HG03442 (cell line): ENCODE measurements at regions not wholly inside any gene's neighbourhood (a gene's known extent, or its start where the extent isn't known, plus 50 kb on each side); places are given as distances from the start of the nearest gene placed in this dataset.

Experiments
- ATAC-seq: cut with Tn5 transposase; IDR thresholded peaks from one replicate; pipeline ENCODE4 v1.9.1; 2021; ENCODE audit warnings: mild to moderate bottlenecking, moderate library complexity; ENCODE audit not compliant: unreplicated experiment

DNA sequence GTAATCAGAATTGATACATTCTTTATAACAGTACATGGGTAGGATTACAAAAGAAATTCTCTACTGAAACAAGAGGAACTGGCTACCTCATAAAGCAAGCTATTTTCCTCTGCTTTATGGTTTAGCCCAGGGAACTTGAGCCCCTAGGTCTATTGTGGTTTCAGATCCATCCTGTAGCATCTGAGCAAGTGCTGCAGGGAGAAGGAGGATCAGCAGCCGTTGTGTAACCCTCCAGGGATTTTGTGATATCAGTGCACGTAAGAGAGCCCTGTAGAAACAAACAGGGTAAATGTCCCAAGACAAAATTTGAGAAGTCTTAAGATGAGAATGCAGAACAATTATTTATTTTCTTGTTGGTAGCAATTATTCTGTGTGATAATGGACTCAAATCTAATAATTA lies 165.2 kb upstream of the DEFB112 start:
- ATAC-seq: no peak

DNA sequence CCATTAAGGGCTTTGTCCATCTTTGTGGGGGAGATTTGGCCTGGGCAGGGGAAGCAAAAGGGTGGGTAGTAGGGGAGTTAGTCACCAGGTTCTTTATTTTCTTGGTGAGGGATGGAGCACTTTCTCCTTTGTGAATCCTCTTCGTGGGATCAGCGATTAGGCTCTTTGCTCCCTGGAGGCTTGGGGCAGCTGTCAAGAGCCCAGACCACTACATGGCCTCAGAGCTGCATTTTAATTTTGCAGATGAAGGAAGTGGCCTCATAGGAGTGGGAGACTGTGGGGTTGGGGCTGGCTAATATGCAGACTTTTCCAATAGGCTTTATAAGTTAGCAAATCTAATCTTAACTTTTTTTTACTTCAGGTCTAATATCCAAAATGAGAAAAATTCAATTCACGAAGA lies 168.1 kb upstream of the DEFB112 start:
- ATAC-seq: no peak

DNA sequence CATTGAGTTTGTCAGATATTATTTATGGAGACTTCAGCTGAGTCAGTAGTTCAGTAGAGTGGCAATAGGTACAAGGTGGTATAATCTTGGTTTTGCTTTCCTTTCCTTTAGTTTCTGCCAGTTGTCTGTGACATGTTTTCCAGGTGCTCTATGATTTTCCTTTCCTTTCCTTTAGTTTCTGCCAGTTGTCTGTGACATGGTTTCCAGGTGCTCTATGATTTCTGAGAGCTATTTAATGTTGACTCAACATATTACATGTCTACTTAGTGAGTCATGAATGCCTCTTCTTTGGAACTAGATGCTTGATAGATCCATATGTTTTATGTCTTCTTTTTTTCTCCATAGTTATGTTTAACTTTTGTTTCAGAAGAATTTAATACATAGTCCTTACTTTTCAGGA lies 186.4 kb upstream of the DEFB112 start:
- ATAC-seq: no peak

DNA sequence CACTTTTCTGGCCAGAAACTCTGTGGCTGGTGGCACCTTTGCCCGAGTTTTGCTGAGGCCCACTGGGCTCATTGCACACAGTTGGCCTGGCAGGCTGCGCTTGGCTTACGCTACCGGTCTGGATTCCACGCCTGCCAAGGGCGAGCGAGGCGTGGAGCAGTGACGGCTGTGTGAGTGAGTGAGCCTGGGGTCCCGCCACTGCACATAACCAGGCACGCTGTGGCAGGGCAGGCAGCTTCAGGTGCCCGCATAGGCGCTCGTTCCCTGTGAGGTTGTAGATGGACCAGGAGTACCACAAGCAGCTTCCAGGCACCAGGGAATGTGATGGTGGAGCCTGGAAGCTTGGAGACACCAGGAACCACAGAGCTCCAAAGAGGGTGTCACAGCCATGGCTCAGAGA lies 190.1 kb upstream of the DEFB112 start:
- no peak for ATAC-seq

DNA sequence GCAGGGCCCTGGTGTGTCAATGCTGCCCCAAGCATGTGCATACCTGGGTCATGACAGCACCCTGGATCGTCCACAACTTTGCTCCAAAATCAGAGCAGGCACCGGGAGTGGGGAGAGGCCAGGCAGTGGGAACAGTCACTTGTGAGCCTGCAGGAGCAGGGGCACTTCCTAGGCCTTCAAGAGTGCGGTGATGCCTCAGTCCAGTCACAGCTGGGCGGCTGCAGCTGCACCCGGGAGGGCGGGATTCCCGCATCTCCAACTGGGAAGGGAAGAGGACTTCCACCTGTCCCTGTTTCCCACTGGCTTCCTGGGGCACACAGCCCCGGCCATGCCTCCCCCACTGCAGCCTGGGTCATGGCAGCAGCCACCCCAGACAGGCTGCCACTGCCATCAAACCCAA lies 191.3 kb upstream of the DEFB112 start:
- ATAC-seq: no peak

DNA sequence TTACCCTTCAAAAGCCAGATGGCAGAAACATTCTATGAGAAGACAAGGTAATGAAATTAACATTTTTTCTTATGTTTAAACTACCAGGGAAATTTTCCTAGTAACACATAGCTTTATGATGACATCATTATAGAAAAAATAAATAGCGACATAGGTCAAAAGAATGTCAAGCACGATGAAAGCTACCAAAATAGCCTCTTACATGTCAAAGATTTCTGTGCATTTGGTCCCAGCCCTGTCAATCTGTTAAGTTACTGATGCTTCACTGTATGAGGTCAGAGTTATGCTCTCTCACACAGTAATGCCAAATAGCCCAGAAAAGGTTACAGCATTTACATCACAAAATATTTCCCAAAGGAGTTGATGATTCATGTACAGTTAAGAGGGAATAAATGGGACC lies 199.8 kb upstream of the DEFB112 start:
- ATAC-seq: no peak

DNA sequence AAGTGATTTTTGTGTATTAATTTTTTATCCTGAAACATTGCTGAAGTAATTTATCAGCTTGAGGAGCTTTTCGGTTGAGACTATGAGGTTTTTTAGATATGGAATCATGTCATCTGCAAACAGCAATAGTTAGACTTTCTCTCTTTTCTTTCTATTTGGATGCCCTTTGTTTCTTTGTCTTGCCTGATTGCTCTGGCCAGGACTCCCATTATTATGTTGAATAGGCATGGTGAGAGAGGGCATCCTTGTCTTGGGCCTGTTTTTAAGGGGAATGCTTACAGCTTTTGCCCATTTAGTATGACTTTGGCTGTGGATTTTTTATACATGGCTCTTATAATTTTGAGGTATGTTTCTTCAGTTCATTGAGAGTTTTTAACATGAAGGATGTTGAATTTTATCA lies 207.6 kb upstream of the DEFB112 start:
- ATAC-seq: no peak

DNA sequence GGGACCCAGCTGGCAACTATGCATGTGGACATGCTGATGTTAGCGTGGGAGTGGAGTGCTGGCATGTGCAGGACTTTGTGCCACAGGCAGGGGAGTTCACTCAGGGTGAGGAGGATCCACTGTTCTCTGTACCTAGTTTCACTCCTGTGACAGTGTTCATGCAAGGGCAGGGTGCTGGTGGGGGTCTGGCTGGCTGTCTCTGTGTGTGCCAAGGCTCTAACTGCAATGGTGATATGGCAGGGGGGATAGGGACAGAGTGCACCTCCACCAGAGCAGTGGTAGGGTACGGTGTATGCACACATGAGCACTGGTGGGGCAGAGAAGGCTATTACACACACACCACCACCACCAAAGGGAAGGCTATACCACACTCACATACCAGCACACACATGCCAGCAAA lies 210.2 kb upstream of the DEFB112 start:
- no peak for ATAC-seq

DNA sequence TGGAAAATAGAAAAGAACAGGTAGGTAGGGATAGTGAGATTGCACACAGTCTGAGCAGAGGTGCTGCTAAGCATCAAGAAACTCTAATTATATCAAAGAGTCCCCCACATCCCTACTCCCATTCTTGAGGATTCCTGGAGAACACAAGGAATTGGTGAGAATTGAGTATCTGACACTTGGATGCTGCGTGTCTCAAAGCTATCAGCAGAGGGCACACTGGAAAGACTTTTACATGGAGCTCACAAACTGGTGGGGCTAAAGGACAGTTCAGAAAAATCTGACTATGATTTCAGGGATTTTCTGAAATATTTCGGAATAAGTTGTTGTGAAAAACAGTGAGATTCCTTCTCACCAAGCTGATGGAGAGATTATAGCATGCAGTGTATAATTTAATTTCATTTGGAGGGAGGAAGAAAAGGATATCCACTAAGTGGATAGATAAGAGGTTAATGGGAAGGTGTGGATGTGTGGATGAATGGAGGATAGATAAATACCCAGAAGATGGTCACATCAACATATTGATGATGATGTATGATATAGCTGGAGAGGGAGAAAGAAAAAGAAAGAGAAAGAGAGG lies 215.4 kb upstream of the DEFB112 start:
- no peak for ATAC-seq

DNA sequence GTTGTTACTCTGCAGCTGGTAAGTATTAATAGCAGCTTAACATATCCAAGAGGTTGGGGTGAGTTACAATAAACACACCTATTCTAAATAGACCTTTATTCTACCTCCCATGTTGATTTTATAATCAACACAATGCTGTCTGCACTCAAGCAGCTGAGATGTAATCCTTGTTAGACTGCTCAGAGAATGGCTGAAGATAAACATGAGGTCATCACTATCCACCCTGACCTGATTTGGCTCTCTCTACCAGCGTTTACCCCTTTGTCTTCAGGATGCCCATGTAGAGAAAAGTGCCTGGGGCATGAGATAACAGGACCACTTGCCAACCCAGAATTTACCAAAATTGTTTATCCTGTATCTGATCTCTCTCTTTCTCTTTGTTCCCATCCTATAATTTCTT lies 220.7 kb upstream of the DEFB112 start:
- ATAC-seq: no peak

DNA sequence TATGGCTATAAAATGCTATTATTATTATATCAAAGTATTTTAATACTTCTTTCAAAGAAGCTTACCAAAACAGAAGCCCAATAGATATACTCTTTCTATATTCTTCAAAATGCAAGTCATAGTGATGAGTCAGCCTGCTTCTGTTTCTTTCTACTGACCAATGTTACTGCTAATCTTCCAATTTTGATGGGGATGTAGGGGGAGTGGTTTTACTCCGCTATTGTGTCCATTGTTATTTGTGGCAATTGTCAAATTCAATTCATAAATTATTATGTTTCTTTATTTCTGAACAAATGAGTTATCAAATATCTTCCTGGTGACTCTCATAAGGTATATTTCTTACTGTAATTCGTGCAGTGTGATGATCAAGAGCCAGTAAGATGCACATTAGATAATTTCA lies 221.5 kb upstream of the DEFB112 start:
- no peak for ATAC-seq

DNA sequence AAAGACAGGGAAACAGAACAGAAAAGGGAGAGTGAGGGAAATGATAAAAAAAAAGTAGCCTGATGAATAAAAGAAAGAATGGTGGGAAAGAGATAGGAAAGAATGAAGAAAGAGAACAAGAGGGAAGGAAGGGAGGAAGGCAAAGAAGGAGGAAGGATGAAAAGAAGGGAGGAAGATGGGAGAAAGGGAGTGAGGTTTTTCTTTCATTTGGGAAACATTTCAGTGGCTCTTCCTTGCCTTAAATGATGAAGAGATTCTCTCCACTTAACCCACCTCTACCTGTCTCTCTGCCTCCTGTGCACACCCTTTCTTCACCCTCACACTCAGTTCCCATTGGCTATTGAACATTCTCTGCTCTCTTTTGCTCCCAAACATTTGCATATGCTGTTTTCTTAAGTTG lies 222.1 kb upstream of the DEFB112 start:
- ATAC-seq: no peak

DNA sequence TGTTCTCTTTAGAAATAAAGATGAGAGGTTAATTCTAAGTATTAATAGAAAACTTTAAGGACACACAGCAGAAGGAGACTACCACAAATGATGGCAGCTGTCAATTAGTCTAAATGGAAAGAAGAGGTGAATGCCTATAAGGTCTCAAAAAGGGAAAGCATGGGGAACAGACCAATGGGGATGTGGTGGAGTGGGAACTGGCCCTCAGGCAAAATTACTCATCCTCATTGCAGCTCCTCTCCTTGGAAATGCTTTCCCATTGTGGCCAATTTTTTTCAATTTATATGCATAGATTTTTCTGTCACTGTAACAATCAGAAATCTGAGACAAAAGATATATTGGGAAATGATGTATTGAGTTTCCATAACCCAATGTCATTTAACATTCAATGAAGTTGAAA lies 222.9 kb upstream of the DEFB112 start:
- no peak for ATAC-seq

DNA sequence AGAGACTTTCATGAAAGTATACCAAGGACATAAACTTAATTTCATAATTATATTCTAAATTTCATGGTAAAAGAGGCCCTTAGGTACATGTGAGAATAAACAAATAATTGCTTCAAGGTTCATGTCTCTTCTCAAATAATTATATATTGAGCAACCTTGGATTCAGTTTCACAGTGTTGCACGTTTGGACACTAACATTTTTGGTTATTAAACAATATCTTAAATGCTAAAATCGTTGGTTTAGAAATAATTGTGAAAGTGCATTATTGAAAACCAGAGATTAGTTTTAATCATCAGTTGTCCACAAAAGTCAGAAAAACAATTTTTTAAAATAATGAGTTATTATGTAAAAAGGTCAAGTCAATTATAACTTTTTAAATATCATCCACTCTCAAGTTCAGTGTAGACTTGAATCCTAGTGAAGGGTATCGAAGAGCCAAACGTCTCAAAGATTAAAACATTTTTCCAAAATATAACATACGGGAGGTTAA lies 227.1 kb upstream of the DEFB112 start:
- ATAC-seq: no peak

DNA sequence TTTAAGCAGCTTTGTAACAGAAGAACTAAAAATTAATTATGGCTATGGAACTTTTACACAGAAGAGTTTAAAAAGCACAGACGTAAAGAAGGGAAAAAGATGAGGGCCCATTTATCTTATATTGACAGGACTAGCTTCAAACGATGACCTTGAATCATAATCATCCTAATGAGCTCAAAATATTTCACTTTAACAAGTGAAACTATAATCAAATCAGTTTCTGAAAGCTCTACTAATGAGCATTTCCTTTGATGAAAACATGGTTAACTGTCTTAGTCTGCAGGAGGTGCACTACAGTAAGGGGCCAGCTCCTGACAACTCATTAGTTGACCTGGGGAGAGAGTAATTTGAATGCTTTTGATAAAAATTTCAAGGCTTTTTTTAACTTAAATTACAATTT lies 228.0 kb upstream of the DEFB112 start:
- ATAC-seq: no peak

DNA sequence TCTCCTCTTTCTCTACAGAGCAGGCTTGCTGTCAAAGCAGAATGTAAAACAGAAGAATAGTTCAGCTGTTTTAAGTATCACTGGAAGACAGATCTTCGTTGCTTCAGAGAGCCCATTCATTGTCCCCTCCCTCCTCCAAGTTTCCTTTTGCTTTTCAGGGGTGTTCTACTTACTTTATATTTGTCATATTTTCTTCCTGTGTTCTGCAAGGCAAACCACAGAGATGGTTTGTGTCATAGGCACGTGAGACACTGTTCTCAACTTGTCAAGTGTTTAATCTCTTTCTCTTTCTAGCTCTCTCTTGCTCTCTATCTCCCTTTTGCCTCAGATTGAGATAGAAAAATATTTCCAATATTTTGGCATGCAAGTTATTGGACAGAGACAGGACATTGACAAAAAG lies 228.9 kb upstream of the DEFB112 start:
- no peak for ATAC-seq

DNA sequence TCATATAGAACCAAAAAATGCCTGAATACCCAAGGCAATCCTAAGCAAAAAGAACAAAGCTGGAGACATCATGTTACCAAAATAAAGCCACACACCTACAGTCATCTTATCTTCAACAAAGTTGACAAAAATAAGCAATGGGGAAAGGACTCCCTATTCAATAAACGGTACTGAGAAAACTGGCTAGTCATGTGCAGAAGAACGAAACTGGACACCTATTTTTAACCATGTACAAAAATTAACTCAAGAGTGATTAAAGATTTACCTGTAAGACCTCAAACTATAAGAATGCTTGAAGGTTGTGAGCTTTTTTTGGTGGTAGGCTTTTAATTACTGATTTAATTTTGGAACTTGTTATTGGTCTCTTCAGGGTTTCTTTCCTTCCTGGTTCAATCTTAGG lies 236.0 kb upstream of the DEFB112 start:
- no peak for ATAC-seq

DNA sequence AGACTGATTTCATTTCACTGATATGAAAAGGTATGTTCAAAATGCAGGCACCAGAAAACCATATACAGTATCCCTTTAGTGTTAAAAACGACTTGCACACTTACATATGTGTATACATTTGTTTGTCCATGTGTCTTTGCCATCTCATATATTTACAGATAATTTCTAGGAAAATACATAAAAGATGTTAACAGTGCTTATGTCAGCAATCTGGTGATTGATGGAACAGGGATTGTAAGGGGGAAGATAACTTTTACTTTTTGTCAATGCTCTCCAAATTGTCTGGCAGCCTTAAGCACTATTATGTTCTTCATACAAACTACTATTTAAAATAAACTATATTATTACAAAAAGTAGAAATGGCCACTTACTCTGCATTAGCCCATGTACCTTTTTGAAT lies 238.5 kb upstream of the DEFB112 start:
- no peak for ATAC-seq

DNA sequence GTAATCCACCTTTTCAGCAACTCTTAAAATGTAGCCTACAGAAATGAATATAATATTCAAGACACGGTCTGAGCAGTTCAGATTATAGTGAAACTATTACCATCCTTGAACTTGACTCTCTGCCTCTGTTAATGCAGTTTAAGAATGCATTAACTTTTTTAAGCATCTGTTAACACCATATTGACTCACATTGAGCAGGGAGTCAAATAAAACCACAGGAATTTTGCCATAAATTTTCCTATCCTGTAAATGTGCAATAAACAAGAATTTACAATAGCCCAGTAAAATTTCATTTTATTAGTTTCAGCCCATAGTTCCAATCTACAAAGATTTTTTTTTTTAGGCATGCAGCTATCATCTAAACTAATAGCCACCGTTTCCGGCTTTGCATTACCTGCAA lies 239.2 kb upstream of the DEFB112 start:
- no peak for ATAC-seq

DNA sequence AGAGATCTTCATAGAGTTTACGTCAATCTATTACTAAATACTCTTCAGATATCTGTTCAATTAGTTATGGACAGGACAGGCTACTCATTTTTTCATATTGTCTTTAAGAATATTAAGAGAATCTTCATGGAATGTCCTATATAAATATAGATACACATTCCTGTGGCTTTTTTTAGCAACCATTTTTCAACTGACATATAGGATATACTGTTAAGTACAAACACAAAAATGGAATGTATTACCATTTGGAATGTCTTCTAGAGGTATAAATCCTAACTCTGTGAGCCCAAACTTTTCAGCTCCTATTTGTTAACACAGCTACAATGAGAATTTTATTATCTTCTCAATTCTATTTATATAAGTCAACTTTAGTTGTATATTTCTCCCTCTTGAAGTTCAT lies 239.6 kb upstream of the DEFB112 start:
- no peak for ATAC-seq

DNA sequence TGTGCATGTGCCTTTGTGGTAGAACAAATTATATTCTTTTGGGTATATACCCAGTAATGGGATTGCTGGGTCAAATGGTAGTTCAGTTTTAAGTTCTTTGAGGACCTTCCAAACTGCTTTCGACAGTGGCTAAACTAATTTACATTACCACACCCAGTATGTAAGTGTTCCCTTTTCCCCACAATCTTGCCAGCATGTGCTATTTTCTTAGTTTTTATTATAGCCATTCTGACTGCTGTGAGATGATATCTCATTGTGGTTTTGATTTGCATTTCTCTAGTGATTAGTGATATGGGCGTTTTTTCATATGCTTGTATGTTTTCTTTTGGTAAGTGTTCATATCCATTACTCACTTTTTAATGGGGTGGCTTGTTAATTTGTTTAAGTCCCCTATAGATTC lies 251.6 kb upstream of the DEFB112 start:
- no peak for ATAC-seq

DNA sequence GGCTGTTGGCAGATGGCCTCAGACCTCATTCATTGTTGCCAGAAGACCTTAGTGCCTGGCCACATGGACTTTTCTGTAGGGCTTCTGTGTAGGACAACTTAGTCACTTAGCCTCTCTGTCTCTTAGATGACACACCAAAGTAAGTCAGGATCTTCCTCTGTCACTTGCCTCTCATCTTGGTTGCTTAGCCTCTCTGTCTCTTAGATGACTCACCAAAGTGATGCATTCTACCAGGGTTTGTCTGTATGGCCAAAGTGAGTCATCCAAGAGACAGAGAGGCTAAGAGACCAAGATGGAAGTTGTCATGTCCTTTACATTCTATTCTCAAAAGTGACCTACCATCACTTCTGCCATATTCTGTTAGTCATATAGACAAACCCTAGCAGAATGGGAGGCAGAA lies 255.9 kb upstream of the DEFB112 start:
- no peak for ATAC-seq

DNA sequence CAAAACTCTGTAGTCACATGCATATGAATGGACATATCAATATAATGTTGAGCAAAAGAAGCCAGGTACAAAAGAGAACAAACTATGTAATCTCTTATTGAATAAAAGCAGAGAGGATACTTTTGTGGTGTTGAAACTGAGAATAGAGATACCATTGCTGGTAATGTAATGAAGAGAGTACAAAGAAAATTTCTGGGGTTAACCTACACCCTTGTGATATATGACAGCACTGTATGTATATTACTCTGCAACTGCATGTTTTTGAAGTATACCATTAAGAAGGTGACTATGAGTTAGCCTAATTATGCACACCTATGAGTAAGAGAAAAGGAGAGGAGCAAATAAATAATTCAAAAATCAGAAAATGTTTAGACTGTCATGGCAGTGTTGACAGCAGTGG lies 268.8 kb upstream of the DEFB112 start:
- ATAC-seq: no peak

DNA sequence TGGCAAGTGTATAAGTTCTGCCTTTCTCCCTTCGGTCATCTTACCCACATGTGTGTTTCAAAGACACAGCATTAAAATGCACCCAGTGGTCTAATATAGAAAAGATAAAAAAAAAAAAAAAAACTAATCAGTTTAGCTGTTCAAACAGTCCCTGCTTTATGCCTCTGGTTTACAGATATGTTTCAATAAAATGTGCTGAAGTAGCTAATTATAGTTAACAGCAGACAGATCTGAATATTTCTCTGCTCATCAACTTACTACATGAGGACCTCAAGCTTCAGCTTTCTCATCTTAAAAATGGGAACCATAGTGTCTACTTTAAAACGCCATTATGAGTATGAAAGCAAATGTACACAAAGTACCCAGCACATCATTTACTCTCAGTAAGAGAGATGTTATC lies 280.6 kb upstream of the DEFB112 start:
- ATAC-seq: no peak
